ENCODE measurements at regions not wholly inside any gene's neighbourhood (a gene's known extent, or its start where the extent isn't known, plus 50 kb on each side); places are given as distances from the start of the nearest gene placed in this dataset.
A peak's percentile ranks its signal among the peaks of the same experiment; 100 is the strongest.

DNA sequence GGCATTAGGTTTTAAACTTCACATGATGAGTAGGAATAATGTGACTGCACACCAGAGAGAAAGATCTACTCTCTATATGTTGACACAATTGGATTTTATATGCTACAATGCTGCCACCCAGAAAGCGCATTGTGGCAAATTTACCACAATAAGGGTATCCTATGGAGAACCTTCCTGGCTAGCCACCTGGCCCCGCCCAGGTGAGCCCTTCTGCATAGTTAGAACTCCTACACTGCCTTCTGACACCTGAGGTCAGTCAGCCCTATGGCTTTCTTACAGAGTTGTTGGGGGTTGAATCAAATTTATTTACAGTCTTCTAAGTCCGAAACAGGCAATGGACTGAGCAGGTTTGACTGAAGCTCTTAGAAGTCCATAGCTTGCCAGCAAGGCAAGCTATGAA lies 153.8 kb upstream of the S100G start:
- ATAC-seq, result no peak
- DNase-seq, result no peak

DNA sequence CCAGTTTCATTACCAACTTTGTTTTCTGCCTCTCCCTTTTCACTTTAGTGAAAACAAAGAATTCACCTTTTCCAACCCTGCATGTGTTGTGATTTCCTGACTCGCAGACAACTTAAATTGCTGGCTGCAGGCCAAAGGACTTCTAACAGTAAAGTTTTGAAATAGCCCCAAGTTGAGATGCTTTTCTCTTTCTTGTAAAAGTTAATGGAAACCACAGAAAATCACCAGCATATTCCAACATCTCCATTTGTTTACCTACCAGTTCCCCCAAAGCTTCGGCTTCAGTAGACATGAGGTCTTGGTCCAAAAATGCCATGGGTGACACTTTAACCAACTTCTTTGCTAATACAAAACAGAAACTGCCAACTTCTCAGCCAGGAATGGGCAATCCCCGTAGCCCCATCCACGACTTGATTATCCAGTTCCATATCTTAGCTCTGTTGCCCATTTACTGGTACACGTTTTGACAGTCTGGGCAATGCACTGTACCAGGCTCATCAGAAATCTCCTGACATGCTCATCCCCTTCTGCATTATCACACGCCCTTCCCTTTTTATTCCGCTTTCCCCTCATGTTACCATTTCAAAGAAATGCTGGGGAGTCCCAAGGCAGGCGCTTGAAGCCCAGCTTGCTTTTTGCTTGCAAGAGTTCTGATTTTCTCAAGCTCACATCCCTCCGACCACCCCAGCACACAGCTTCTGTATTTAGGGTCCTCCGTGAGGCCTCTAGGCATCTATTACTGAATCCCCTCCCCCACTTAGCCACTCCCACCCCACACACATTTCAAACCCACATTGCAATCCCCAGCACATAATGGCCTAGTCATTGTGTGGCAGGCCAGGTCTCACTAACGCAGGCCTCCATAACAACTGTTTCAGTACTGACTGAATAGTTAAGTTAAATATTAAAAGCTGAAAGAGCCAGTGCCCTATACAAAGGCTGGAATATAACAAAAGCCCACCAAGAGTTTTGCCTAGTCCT lies 137.9 kb upstream of the S100G start:
- no peak for ATAC-seq

DNA sequence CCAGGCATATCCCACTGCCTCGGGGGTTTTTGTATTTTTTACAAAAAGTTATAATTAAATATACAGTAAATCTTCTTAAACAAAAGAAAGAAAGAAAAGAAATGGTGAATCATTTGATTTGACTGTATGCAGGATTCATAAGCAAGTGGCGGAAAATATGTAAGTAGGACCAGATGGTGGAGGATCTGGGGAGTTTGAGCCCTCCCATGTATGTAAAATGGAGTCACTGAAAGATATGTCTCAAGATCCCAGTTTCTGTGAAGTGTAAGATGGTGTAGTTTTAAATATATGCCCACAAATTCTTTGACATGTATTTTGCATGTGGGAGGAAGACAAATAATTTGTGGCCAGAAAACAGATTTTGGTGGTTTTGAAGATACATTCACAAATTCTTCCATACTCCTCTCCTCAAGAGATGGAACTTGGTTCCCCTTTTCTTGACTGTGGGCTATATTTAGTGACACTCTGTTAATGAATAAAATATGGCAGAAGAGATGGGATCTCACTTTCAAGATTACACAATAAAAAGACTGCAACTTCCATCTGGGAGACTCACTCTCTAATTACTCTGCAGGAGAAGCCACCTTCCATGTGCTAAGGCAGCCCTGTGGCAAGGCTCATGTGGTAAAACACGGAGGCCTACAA lies 133.6 kb upstream of the S100G start:
- DNase-seq (no peak), ATAC-seq (no peak)

More for the DNA sequence above, 137.9 kb upstream of the S100G start:
- no peak for DNase-seq

DNA sequence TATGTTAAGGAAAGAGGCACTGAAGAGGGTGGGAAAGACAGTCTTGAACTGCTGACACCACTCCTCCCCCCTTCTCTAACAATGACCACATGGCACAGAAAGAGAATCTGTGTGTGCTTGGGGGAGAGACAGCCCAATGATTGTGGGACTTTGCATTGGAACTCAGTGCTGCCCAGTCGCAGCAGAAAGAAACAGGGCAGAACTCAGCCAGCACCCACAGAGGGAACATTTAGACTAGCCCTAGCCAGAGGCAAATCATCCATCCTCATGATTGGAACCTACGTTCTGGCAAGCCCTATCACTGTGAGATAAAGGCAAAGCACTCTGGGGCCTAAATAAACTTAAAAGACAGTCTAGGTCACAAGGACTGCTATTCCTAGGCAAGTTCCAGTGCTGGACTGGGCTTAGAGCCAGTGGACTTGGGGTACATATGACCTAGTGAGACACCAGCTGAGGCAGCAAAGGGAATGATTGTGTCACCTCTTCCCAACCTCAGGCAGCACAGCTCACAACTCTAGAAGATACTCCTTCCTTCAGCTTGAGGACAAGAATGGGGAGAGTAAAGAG lies 132.8 kb upstream of the S100G start:
- DNase-seq (no peak), ATAC-seq (no peak)

DNA sequence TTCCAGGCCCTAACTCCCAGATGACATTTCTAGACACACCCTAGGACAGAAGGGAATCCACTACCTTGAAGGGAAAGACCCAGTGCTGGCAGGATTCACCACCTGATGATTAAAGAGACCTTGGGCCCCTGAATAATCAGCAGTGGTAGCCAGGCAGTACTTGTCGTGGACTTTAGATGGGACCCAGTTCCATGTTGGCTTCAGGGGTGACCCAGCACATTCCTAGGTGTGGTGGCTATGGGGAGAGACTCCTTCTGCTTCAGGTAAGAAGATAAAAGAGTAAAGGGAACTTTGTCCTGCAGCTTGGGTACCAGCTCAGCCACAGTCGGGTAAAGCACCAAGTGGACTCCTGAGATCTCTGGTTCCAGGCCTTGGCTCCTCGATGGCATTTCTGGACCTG lies 131.8 kb upstream of the S100G start:
- ATAC-seq (no peak), DNase-seq (no peak)

DNA sequence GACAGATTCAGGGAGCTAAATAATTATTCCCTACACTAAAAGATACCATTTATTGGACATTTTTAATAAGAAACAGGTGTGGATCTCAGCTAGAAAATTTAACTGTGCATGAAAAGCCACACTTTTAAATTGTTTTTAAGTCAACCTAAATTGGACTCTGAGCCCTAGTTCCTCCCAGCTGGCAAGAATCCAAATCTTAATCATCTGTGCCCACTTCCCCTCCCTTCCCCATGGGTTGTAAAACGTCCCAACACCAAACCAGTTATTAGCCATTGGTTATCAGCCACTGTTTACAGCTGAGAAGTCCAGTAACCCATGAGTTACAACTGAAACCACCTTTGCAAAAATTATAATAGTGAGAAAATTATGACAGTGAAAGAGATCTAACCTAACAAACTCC lies 125.6 kb upstream of the S100G start:
- DNase-seq (no peak), ATAC-seq (no peak)

DNA sequence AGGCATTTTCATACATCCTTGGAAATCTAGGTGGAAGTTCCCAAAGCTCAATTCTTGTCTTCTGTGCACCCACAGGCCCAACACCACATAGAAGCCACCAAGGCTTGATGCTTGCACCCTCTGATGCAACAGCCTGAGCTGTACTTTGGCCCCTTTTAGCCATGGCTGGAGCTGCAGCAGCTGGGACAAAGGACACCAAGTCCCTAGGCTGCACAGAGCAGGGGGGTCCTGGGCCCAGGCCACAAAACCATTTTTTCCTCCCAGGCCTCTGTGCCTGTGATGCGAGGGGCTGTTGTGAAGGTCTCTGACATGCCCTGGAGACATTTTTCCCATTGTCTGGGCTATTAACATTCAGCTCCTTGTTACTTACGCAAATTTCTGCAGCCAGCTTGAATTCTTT lies 124.0 kb upstream of the S100G start:
- ATAC-seq (no peak), DNase-seq (no peak)

DNA sequence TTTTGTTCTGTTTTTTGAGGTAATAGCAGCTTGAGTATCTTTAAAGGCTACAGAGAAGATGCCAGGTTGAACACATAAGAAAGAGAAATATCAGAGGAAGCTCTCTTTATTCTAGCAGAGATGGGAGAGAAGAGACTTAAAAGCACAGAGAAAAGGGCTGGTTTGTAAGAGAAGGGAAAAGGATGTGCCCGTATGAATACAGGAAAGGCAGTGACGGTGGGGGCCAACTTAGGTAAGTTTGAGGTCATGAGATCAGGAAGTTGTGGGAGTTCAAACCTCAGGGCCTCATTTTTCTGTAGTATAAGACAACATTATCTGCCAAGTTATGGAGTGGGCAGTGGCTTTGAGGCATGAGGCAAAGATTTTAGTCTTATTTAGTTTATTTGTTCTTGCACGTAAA lies 121.3 kb upstream of the S100G start:
- ATAC-seq (peak; percentile 40), DNase-seq (peak; percentile 12)
